ENCODE measurements at regions not wholly inside any gene's neighbourhood (a gene's known extent, or its start where the extent isn't known, plus 50 kb on each side); places are given as distances from the start of the nearest gene placed in this dataset.
"Not testable (repeated sequence)": the region's sequence is repeated elsewhere in the genome, so short reads cannot be mapped to it uniquely, and the experiment has no call there.

DNA sequence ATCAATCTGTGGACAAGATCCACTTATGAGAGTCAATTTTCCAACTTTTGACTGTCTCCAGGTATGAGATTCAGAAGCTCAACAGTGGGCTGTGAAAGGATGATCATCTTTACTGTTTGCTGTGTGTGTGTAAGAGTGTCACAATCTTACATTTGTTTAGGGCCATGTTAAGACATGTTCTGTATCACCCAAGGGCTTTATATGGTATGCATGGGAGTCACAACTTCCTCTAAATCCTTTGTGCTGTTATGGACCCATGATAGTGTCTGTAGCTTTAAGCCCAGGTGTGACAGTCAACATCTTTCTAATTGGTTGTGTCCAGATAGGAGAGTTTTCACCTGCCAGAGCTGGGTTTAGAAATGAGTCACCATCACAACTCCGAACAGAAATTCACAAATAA, 70.2 kb downstream of the ZNF726 start:
- H3K4me3 ChIP-seq; H3K27me3 ChIP-seq (replicated peaks in 1 of 7); H3K4me1 ChIP-seq; H3K36me3 ChIP-seq; H3K9me3 ChIP-seq; H3K27ac ChIP-seq; intact Hi-C loops (cut with DNase I; ENCODE audit: low total_unique reads); DNase-seq: not testable (repeated sequence)
- WGBS, 5 donors: 52 to 85% (median 70%) methylated on average over 1 of the region's 1 CpG

- no peak for DNase-seq
- Histone ChIP-seq H3K9me3 (no peaks in the 10 kb centered on the region), H3K27ac (no peak overlapping the region), H3K27me3 (replicated peaks in 1 of 7) (no peaks in the 10 kb centered on the region), H3K4me3 (no peak overlapping the region), H3K36me3 (no peaks in the 10 kb centered on the region), H3K4me1 (no peaks in the 10 kb centered on the region)
- TF ChIP-seq POLR2A (IDR thresholded peaks at IDR 0.05) (no peak), CTCF (IDR thresholded peaks at IDR 0.05 in 8 of 11, conservative IDR thresholded peaks at IDR 0.05 in 3 of 11) (no peak), POLR2AphosphoS5 (IDR thresholded peaks at IDR 0.05) (no peak)
- 71 to 95% (median 93%) methylated on average over 1 of the region's 1 CpG for WGBS, 5 donors
- intact Hi-C loops (cut with DNase I; ENCODE audit: low total_unique reads): no loop called here
These were observed 71.9 kb downstream of the ZNF726 start for GRCh38 chr19:23986623-23987022.

DNA sequence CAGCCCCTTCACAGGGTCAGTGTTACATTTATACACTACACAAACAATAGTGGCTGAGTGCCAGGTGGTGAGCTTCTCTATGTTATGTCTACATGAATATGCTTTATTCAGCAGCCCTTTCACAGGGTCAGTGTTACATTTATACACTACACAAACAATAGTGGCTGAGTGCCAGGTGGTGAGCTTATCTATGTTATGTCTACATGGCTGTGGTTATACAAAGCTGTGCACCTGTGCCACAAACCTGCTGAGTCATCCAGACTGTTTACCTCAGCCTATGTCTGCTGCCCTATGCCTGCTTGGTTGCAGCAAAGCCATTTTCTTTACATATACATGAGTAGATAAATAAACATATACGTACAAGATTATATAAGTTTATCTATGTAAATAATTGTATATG, 76.5 kb downstream of the ZNF726 start:
- WGBS, 5 donors: 74 to 97% (median 81%) methylated on average over 1 of the region's 1 CpG
- no peak for DNase-seq
- H3K36me3 ChIP-seq: no peaks in the 10 kb centered on the region

GRCh38 chr19:23992348-23992747, 77.7 kb downstream of the ZNF726 start:
- no peak for DNase-seq
- H3K4me3 ChIP-seq: no peak overlapping the region
- TF ChIP-seq CTCF (IDR thresholded peaks at IDR 0.05 in 8 of 11, conservative IDR thresholded peaks at IDR 0.05 in 3 of 11) (no peak), POLR2AphosphoS5 (IDR thresholded peaks at IDR 0.05) (no peak), POLR2A (IDR thresholded peaks at IDR 0.05) (no peak)
- 35 to 53% (median 41%) methylated on average over 3 of the region's 3 CpGs for WGBS, 5 donors
- no peak overlapping the region for H3K27ac ChIP-seq
- H3K4me1 ChIP-seq: no peaks in the 10 kb centered on the region
- H3K27me3 ChIP-seq (replicated peaks in 1 of 7): no peaks in the 10 kb centered on the region
- no peaks in the 10 kb centered on the region for H3K36me3 ChIP-seq
- H3K9me3 ChIP-seq: peaks cover 0 to 32% (median 10%) of the 10 kb centered on the region in 8 donors
- intact Hi-C loops (cut with DNase I; ENCODE audit: low total_unique reads): no loop called here

More for the DNA sequence above, 76.5 kb downstream of the ZNF726 start:
- Histone ChIP-seq H3K27me3 (replicated peaks in 1 of 7) (no peaks in the 10 kb centered on the region), H3K27ac (no peak overlapping the region), H3K4me3 (no peak overlapping the region), H3K4me1 (no peaks in the 10 kb centered on the region), H3K9me3 (peaks cover 0 to 21% (median under 1%) of the 10 kb centered on the region in 8 donors)
- TF ChIP-seq POLR2AphosphoS5 (IDR thresholded peaks at IDR 0.05) (no peak), POLR2A (IDR thresholded peaks at IDR 0.05) (no peak), CTCF (IDR thresholded peaks at IDR 0.05 in 8 of 11, conservative IDR thresholded peaks at IDR 0.05 in 3 of 11) (no peak)
- intact Hi-C loops (cut with DNase I; ENCODE audit: low total_unique reads): no loop called here

DNA sequence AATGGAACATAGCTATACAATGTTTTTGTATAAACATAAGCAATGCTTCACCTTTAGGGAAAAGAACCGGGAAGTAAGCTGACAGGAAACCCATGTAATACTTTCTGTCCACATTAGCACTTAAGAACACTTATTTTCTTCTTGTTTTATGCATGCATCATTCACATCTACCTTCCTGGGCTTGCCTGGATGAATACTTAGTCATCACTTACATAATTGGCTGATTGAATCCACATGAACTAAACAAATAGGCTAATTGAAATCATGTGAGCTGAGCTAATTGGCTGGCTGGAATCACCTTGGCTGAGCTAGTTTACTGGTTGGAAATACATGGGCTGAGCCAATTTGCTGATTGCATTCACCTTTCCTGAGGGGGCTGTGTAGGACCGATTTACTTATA, 78.8 kb downstream of the ZNF726 start:
- H3K27me3 ChIP-seq (replicated peaks in 1 of 7): no peaks in the 10 kb centered on the region
- no peak overlapping the region for H3K4me3 ChIP-seq
- no peak for DNase-seq
- intact Hi-C loops (cut with DNase I; ENCODE audit: low total_unique reads): no loop called here
- WGBS, 5 donors: 79 to 87% (median 82%) methylated on average over 2 of the region's 2 CpGs
- no peak overlapping the region for H3K27ac ChIP-seq
- no peaks in the 10 kb centered on the region for H3K36me3 ChIP-seq
- H3K4me1 ChIP-seq: no peaks in the 10 kb centered on the region
- peaks cover 0 to 43% (median 20%) of the 10 kb centered on the region in 8 donors for H3K9me3 ChIP-seq
- TF ChIP-seq CTCF (IDR thresholded peaks at IDR 0.05 in 8 of 11, conservative IDR thresholded peaks at IDR 0.05 in 3 of 11): no peak
- TF ChIP-seq POLR2AphosphoS5 (IDR thresholded peaks at IDR 0.05): no peak
- TF ChIP-seq POLR2A (IDR thresholded peaks at IDR 0.05): no peak

Data from spleen (tissue), 11 donors.